GM23338 (cell line): ENCODE measurements at regions not wholly inside any gene's neighbourhood (a gene's known extent, or its start where the extent isn't known, plus 50 kb on each side); places are given as distances from the start of the nearest gene placed in this dataset.

Source experiments
- ATAC-seq: fragments of 200-7000 bp; cut with Tn5 transposase; 3 replicates; pipeline ENCODE4 v1.9.1; 2020
- DNase-seq: peaks from one replicate; pipeline ENCODE4 v3.0.0-alpha.2; 2015; ENCODE audit warnings: low spot score
- H2AFZ ChIP-seq: fragments of 200-600 bp; sonication (generic); 2 replicates; pipeline ENCODE4 v1.8.0; 2016; ENCODE audit warnings: antibody characterized with exemption, mild to moderate bottlenecking, moderate library complexity
- H3F3A ChIP-seq: fragments of 200-600 bp; sonication (generic); replicated peaks from 2 replicates; pipeline ENCODE4 v1.8.0; 2017; ENCODE audit warnings: antibody characterized with exemption, mixed run types, low read depth
- H3K27ac ChIP-seq: fragments of 200-600 bp; sonication (generic); 2 replicates; pipeline ENCODE4 v1.6.1; 2016; ENCODE audit warnings: low read depth
- H3K27me3 ChIP-seq: fragments of 200-600 bp; sonication (generic); 2 replicates; pipeline ENCODE4 v1.8.0; 2016; ENCODE audit warnings: mild to moderate bottlenecking, mixed run types, moderate library complexity; ENCODE audit not compliant: insufficient read depth
- H3K36me3 ChIP-seq: fragments of 200-600 bp; sonication (generic); 2 replicates; pipeline ENCODE4 v1.8.0; 2016; ENCODE audit warnings: mild to moderate bottlenecking; ENCODE audit not compliant: insufficient read depth
- H3K4me1 ChIP-seq: fragments of 200-600 bp; sonication (generic); 2 replicates; pipeline ENCODE4 v1.8.0; 2016; ENCODE audit warnings: mild to moderate bottlenecking, moderate library complexity; ENCODE audit not compliant: insufficient read depth
- H3K4me2 ChIP-seq: fragments of 200-600 bp; sonication (generic); 2 replicates; pipeline ENCODE4 v1.7.1; 2017; ENCODE audit warnings: mixed run types
- H3K4me3 ChIP-seq: fragments of 200-600 bp; sonication (generic); 2 replicates; pipeline ENCODE4 v1.6.1; 2016; ENCODE audit warnings: mixed run types
- H3K79me2 ChIP-seq: fragments of 200-600 bp; sonication (generic); replicated peaks from 2 replicates; pipeline ENCODE4 v1.8.0; 2017; ENCODE audit warnings: mild to moderate bottlenecking; ENCODE audit not compliant: insufficient read depth
- H3K9me2 ChIP-seq: fragments of 200-600 bp; sonication (generic); 2 replicates; pipeline ENCODE4 v1.8.0; 2017; ENCODE audit not compliant: insufficient read depth
- H4K20me1 ChIP-seq: fragments of 200-600 bp; sonication (generic); replicated peaks from 2 replicates; pipeline ENCODE4 v1.8.0; 2017; ENCODE audit warnings: mild to moderate bottlenecking; ENCODE audit not compliant: insufficient read depth
- H3K27ac Mint-ChIP-seq: 2 replicates; pipeline ENCODE4 v1.8.0; 2020; ENCODE audit warnings: inconsistent platforms, mild to moderate bottlenecking, moderate library complexity, mixed read lengths
- H3K27me3 Mint-ChIP-seq: 3 replicates; pipeline ENCODE4 v1.8.0; 2022; ENCODE audit warnings: low read depth, mild to moderate bottlenecking, moderate library complexity, mixed read lengths, inconsistent platforms; ENCODE audit not compliant: insufficient read depth, poor library complexity
- H3K36me3 Mint-ChIP-seq: 3 replicates; pipeline ENCODE4 v1.8.0; 2021; ENCODE audit warnings: low read depth, mild to moderate bottlenecking, inconsistent platforms, moderate library complexity, mixed read lengths
- H3K4me1 Mint-ChIP-seq: 3 replicates; pipeline ENCODE4 v1.8.0; 2020; ENCODE audit warnings: mild to moderate bottlenecking, inconsistent platforms, mixed read lengths
- H3K4me3 Mint-ChIP-seq: 3 replicates; pipeline ENCODE4 v1.8.0; 2021; ENCODE audit warnings: moderate library complexity, mild to moderate bottlenecking, inconsistent platforms, mixed read lengths
- H3K9me3 Mint-ChIP-seq: 3 replicates; pipeline ENCODE4 v1.8.0; 2020; ENCODE audit warnings: moderate library complexity, mild to moderate bottlenecking, inconsistent platforms, mixed read lengths
- CREB1 ChIP-seq: fragments of 250-450 bp; sonication (Bioruptor Pico); IDR thresholded peaks from 2 replicates; pipeline ENCODE4 v1.5.0; 2020; ENCODE audit warnings: low read depth, mild to moderate bottlenecking, moderate library complexity
- EZH2phosphoT487 ChIP-seq: fragments of 200-600 bp; sonication (generic); IDR thresholded peaks from one replicate; pipeline ENCODE4 v1.8.1; 2018; ENCODE audit warnings: antibody characterized with exemption; ENCODE audit not compliant: unreplicated experiment
- JUNB ChIP-seq: IDR thresholded peaks from one replicate; pipeline ENCODE4 v1.6.1; 2016; ENCODE audit warnings: antibody characterized with exemption; ENCODE audit not compliant: unreplicated experiment
- NANOG ChIP-seq: IDR thresholded peaks from 2 replicates; pipeline ENCODE4 v1.6.1; 2016; ENCODE audit warnings: antibody characterized with exemption, borderline replicate concordance
- POLR2AphosphoS5 ChIP-seq: IDR thresholded peaks from 2 replicates; pipeline ENCODE4 v1.6.1; 2016; ENCODE audit warnings: antibody characterized with exemption, low read depth
- STAT1 ChIP-seq: IDR thresholded peaks from one replicate; pipeline ENCODE4 v1.6.1; 2016; ENCODE audit warnings: antibody characterized with exemption; ENCODE audit not compliant: unreplicated experiment
- ZNF114 ChIP-seq: fragments of 250-450 bp; sonication (Bioruptor Pico); IDR thresholded peaks from 2 replicates; pipeline ENCODE4 v1.5.0; 2020; ENCODE audit warnings: mild to moderate bottlenecking, moderate library complexity
- ZNF331 ChIP-seq: fragments of 250-450 bp; sonication (Bioruptor Pico); IDR thresholded peaks from 2 replicates; pipeline ENCODE4 v1.5.0; 2020; ENCODE audit warnings: low read depth, mild to moderate bottlenecking, moderate library complexity
- ZNF462 ChIP-seq: fragments of 250-450 bp; sonication (Bioruptor Pico); IDR thresholded peaks from 2 replicates; pipeline ENCODE4 v1.5.0; 2020; ENCODE audit warnings: mild to moderate bottlenecking, moderate library complexity
- TF ChIP-seq, protein P1 (sequence below), 2 experiments: fragments of 200-600 bp in 1 of 2; sonication (generic) in 1 of 2; conservative IDR thresholded peaks; 2 replicates each; pipeline versions ENCODE4 v1.5.1 to v1.6.1; 2016 to 2017; ENCODE audit warnings: antibody characterized with exemption in 2 of 2, low read depth in 2 of 2, mild to moderate bottlenecking in 2 of 2, moderate library complexity in 1 of 2
- TF ChIP-seq, protein P2 (sequence below): IDR thresholded peaks from one replicate; pipeline ENCODE4 v1.6.1; 2018; ENCODE audit warnings: antibody characterized with exemption; ENCODE audit not compliant: unreplicated experiment

GRCh38 chr5:6135977-6136376 lies 242.4 kb downstream of the MED10 start:
- Mint-ChIP-seq H3K27me3 (no peaks in the 10 kb centered on the region), H3K36me3 (no peaks in the 10 kb centered on the region), H3K9me3 (peaks cover 2% of the 10 kb centered on the region; the same call in 2 of the 3 replicates), H3K27ac (no peak overlapping the region), H3K4me3 (no peak overlapping the region), H3K4me1 (peaks cover 12% of the 10 kb centered on the region)
- Histone ChIP-seq H3K9me2 (peaks cover 4% of the 10 kb centered on the region; the same call in 1 of the 2 replicates), H3K4me3 (no peak overlapping the region), H4K20me1 (no peaks in the 10 kb centered on the region), H3K36me3 (no peaks in the 10 kb centered on the region), H3K27me3 (no peaks in the 10 kb centered on the region), H2AFZ (no peak overlapping the region), H3K79me2 (no peaks in the 10 kb centered on the region), H3K4me1 (peaks cover 8% of the 10 kb centered on the region; the same call in 1 of the 2 replicates), H3F3A (no peaks in the 10 kb centered on the region), H3K27ac (no peak overlapping the region), H3K4me2 (no peak overlapping the region)
- TF ChIP-seq, protein P1, sequence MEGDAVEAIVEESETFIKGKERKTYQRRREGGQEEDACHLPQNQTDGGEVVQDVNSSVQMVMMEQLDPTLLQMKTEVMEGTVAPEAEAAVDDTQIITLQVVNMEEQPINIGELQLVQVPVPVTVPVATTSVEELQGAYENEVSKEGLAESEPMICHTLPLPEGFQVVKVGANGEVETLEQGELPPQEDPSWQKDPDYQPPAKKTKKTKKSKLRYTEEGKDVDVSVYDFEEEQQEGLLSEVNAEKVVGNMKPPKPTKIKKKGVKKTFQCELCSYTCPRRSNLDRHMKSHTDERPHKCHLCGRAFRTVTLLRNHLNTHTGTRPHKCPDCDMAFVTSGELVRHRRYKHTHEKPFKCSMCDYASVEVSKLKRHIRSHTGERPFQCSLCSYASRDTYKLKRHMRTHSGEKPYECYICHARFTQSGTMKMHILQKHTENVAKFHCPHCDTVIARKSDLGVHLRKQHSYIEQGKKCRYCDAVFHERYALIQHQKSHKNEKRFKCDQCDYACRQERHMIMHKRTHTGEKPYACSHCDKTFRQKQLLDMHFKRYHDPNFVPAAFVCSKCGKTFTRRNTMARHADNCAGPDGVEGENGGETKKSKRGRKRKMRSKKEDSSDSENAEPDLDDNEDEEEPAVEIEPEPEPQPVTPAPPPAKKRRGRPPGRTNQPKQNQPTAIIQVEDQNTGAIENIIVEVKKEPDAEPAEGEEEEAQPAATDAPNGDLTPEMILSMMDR (conservative IDR thresholded peaks at IDR 0.05; ENCODE audit: low read depth in 2 of 2): no peak
- TF ChIP-seq, protein P2, sequence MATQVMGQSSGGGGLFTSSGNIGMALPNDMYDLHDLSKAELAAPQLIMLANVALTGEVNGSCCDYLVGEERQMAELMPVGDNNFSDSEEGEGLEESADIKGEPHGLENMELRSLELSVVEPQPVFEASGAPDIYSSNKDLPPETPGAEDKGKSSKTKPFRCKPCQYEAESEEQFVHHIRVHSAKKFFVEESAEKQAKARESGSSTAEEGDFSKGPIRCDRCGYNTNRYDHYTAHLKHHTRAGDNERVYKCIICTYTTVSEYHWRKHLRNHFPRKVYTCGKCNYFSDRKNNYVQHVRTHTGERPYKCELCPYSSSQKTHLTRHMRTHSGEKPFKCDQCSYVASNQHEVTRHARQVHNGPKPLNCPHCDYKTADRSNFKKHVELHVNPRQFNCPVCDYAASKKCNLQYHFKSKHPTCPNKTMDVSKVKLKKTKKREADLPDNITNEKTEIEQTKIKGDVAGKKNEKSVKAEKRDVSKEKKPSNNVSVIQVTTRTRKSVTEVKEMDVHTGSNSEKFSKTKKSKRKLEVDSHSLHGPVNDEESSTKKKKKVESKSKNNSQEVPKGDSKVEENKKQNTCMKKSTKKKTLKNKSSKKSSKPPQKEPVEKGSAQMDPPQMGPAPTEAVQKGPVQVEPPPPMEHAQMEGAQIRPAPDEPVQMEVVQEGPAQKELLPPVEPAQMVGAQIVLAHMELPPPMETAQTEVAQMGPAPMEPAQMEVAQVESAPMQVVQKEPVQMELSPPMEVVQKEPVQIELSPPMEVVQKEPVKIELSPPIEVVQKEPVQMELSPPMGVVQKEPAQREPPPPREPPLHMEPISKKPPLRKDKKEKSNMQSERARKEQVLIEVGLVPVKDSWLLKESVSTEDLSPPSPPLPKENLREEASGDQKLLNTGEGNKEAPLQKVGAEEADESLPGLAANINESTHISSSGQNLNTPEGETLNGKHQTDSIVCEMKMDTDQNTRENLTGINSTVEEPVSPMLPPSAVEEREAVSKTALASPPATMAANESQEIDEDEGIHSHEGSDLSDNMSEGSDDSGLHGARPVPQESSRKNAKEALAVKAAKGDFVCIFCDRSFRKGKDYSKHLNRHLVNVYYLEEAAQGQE: no peak
- no peak for TF ChIP-seq NANOG
- TF ChIP-seq ZNF114 (CRISPR knock-in tag): no peak
- no peak for TF ChIP-seq ZNF462
- TF ChIP-seq STAT1: no peak
- TF ChIP-seq ZNF331 (CRISPR knock-in tag): no peak
- no peak for TF ChIP-seq CREB1 (CRISPR knock-in tag)
- no peak for TF ChIP-seq JUNB
- no peak for TF ChIP-seq EZH2phosphoT487
- TF ChIP-seq POLR2AphosphoS5: no peak
- DNase-seq (no peak), ATAC-seq (no peak)
